Omental fat pad (tissue), 3 donors: ENCODE measurements at regions not wholly inside any gene's neighbourhood (a gene's known extent, or its start where the extent isn't known, plus 50 kb on each side); places are given as distances from the start of the nearest gene placed in this dataset.

Source experiments
- ATAC-seq: fragments of 150-250 bp; one replicate; pipeline ENCODE4 v1.9.1; 2016; ENCODE audit warnings: mild to moderate bottlenecking, moderate library complexity; ENCODE audit not compliant: low FRiP score
- DNase-seq: peaks from one replicate; pipeline ENCODE4 v3.0.0-alpha.2; 2019; ENCODE audit warnings: low spot score
- TF ChIP-seq, protein P1 (sequence below), 3 donors: fragments of 450-650 bp; IDR thresholded peaks; one replicate each; pipeline ENCODE4 v1.5.1; 2016 to 2017; ENCODE audit warnings: antibody characterized with exemption in 3 of 3, mild to moderate bottlenecking in 3 of 3, moderate library complexity in 2 of 3

- DNase-seq (no peak), ATAC-seq (peak; percentile 35)
- TF ChIP-seq, protein P1, sequence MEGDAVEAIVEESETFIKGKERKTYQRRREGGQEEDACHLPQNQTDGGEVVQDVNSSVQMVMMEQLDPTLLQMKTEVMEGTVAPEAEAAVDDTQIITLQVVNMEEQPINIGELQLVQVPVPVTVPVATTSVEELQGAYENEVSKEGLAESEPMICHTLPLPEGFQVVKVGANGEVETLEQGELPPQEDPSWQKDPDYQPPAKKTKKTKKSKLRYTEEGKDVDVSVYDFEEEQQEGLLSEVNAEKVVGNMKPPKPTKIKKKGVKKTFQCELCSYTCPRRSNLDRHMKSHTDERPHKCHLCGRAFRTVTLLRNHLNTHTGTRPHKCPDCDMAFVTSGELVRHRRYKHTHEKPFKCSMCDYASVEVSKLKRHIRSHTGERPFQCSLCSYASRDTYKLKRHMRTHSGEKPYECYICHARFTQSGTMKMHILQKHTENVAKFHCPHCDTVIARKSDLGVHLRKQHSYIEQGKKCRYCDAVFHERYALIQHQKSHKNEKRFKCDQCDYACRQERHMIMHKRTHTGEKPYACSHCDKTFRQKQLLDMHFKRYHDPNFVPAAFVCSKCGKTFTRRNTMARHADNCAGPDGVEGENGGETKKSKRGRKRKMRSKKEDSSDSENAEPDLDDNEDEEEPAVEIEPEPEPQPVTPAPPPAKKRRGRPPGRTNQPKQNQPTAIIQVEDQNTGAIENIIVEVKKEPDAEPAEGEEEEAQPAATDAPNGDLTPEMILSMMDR (IDR thresholded peaks at IDR 0.05) = no peak
Measured at GRCh38 chr2:129711816-129712675, 267.4 kb upstream of the RAB6C start.

- TF ChIP-seq, protein P1 (IDR thresholded peaks at IDR 0.05) = no peak
- ATAC-seq (no peak), DNase-seq (no peak)
Measured at GRCh38 chr2:129712676-129712985, 266.8 kb upstream of the RAB6C start.

DNA sequence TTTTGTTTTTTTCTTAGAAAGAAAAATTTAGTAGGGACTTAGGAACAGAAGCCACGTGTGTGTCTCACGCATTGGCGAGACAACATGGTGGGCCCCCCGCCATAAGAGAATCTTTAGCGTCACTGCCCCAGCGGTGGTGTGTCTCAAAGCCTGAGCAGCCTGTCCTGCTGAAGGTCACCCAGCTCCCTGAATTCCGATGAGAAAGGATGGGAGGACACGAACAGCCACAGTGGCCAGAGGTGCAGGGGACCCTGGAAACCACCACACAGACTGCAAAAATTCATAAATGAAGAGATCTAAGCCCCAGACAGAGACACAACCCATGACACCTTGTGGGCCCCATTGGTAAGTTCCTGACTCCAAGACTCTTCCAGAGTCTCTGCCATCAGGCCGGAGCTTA, 266.1 kb upstream of the RAB6C start:
- TF ChIP-seq, protein P1 (IDR thresholded peaks at IDR 0.05) = no peak
- no peak for ATAC-seq
- DNase-seq = no peak

DNA sequence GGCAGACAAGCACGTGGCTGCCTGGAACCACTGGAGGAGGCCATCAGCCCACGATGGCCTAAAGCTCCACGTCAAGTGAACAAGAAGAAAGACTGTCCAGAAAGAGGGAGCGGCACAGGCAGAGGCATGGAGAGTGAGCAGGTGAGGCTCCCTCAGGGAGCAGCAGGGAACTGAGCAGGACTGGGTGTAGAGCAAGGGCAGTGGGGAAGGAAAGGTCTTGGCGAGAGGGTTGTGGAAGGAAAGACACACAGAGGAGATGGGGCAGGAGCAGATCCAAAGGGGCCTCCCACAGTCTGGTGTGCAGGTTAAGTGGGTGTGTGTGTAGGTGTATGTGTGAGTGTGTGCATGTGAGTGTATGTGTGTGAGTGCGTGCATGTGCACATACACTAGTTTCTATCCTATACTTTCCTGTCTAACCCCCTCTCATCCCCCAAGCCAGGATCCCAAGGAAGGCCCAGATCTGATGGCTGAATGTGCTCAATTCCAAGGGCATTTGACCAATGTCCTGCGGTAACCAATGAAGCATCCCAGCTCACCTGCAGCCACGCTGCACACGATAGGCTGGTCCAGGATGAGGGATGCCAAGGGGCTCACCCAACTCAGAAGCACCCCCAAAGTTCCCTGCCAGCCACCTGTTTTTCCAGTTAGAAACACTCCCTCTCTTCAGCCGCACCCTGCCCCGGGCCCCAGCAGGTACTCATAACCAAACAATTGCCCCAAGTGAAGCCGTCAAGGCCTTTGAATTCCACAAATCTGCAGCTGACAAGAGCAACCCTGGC, 262.5 kb upstream of the RAB6C start:
- no peak for ATAC-seq
- TF ChIP-seq, protein P1 (IDR thresholded peaks at IDR 0.05) = no peak
- DNase-seq = no peak

- TF ChIP-seq, protein P1 (IDR thresholded peaks at IDR 0.05) = no peak
- DNase-seq = no peak
Measured at GRCh38 chr2:129717560-129718130, 261.8 kb upstream of the RAB6C start.

DNA sequence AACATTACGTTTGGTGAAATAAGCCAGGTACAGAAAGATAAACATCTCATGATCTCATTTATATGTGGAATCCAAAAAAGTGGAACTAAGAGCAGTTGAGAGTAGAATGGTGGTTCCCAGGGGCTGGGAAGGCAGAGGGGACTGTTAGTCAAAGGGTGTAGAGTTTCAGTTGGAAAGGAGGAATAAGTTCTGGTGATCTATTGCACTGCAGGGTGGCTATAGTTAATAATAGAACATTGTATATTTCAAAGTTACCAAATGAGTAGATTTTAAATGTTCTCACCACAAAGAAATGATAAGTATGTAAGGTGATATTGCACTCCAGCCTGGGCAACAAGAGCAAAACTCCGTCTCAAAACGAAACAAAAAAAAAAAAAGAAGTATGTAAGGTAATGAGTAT, 260.1 kb upstream of the RAB6C start:
- ATAC-seq = no peak
- no peak for DNase-seq
- TF ChIP-seq, protein P1 (IDR thresholded peaks at IDR 0.05) = no peak

More at GRCh38 chr2:129717560-129718130, 261.8 kb upstream of the RAB6C start:
- no peak for ATAC-seq
